ENCODE measurements at regions not wholly inside any gene's neighbourhood (a gene's known extent, or its start where the extent isn't known, plus 50 kb on each side); places are given as distances from the start of the nearest gene placed in this dataset.

DNA sequence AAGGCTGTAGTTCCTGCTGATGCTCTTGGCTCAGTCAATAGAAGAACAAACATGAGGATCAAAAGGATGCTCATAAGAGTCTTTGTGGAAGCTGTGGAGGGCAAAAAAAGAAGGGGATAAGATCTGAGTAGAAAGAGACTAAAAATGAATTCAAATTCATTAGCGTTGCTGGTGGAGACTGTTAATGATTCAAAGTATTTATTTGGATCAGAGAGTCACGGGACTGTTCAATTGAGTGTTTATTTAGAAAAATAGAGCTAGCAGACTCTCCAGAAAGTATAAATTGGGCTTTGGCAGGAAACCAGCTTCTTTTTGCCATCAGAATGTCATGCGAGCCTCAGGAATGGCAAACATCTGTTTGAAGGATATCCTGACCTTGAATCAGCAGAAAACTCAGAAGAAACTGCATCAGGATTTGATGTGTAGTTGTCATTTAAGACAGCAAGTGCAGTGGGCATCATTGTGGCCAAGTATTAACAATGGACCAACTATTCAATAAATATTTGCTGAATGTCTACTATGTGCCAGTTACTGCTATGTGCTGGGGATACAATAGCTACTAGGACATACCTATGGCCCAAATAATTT is 126.4 kb downstream of the TBC1D30 start (continued):
- TF ChIP-seq, protein P1, sequence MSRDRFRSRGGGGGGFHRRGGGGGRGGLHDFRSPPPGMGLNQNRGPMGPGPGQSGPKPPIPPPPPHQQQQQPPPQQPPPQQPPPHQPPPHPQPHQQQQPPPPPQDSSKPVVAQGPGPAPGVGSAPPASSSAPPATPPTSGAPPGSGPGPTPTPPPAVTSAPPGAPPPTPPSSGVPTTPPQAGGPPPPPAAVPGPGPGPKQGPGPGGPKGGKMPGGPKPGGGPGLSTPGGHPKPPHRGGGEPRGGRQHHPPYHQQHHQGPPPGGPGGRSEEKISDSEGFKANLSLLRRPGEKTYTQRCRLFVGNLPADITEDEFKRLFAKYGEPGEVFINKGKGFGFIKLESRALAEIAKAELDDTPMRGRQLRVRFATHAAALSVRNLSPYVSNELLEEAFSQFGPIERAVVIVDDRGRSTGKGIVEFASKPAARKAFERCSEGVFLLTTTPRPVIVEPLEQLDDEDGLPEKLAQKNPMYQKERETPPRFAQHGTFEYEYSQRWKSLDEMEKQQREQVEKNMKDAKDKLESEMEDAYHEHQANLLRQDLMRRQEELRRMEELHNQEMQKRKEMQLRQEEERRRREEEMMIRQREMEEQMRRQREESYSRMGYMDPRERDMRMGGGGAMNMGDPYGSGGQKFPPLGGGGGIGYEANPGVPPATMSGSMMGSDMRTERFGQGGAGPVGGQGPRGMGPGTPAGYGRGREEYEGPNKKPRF (IDR thresholded peaks at IDR 0.05; ENCODE audit: low read depth, low read length): no peak
- no peak for TF ChIP-seq ZNF165 (CRISPR knock-in tag; IDR thresholded peaks at IDR 0.05; ENCODE audit: borderline replicate concordance)
- no peak for TF ChIP-seq RBM39 (optimal IDR thresholded peaks at IDR 0.05; ENCODE audit: low read depth, low read length)
- no peak for TF ChIP-seq NCOR1 (IDR thresholded peaks at IDR 0.05)
- no peak for TF ChIP-seq GATA2 (CRISPR knock-in tag; IDR thresholded peaks at IDR 0.05)
- TF ChIP-seq ZNF134 (CRISPR knock-in tag; conservative IDR thresholded peaks at IDR 0.05): no peak
- TF ChIP-seq RFX5 (IDR thresholded peaks at IDR 0.05; ENCODE audit: low read depth, low read length): no peak
- TF ChIP-seq, protein P2, sequence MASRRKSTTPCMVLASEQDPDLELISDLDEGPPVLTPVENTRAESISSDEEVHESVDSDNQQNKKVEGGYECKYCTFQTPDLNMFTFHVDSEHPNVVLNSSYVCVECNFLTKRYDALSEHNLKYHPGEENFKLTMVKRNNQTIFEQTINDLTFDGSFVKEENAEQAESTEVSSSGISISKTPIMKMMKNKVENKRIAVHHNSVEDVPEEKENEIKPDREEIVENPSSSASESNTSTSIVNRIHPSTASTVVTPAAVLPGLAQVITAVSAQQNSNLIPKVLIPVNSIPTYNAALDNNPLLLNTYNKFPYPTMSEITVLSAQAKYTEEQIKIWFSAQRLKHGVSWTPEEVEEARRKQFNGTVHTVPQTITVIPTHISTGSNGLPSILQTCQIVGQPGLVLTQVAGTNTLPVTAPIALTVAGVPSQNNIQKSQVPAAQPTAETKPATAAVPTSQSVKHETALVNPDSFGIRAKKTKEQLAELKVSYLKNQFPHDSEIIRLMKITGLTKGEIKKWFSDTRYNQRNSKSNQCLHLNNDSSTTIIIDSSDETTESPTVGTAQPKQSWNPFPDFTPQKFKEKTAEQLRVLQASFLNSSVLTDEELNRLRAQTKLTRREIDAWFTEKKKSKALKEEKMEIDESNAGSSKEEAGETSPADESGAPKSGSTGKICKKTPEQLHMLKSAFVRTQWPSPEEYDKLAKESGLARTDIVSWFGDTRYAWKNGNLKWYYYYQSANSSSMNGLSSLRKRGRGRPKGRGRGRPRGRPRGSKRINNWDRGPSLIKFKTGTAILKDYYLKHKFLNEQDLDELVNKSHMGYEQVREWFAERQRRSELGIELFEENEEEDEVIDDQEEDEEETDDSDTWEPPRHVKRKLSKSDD (conservative IDR thresholded peaks at IDR 0.05; ENCODE audit: low read length): no peak
- no peak for TF ChIP-seq MTA3 (IDR thresholded peaks at IDR 0.05; ENCODE audit: borderline replicate concordance)
- TF ChIP-seq, protein P3, sequence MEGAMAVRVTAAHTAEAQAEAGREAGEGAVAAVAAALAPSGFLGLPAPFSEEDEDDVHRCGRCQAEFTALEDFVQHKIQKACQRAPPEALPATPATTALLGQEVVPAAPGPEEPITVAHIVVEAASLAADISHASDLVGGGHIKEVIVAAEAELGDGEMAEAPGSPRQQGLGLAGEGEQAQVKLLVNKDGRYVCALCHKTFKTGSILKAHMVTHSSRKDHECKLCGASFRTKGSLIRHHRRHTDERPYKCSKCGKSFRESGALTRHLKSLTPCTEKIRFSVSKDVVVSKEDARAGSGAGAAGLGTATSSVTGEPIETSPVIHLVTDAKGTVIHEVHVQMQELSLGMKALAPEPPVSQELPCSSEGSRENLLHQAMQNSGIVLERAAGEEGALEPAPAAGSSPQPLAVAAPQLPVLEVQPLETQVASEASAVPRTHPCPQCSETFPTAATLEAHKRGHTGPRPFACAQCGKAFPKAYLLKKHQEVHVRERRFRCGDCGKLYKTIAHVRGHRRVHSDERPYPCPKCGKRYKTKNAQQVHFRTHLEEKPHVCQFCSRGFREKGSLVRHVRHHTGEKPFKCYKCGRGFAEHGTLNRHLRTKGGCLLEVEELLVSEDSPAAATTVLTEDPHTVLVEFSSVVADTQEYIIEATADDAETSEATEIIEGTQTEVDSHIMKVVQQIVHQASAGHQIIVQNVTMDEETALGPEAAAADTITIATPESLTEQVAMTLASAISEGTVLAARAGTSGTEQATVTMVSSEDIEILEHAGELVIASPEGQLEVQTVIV (CRISPR knock-in tag; IDR thresholded peaks at IDR 0.05; ENCODE audit: borderline replicate concordance): no peak
- TF ChIP-seq DIDO1 (tag; IDR thresholded peaks at IDR 0.05; ENCODE audit: low read depth): no peak
- TF ChIP-seq POLR2A (conservative IDR thresholded peaks at IDR 0.05): no peak
- TF ChIP-seq SUPT5H (IDR thresholded peaks at IDR 0.05): no peak

Measured in K562 (cell line).